Neural progenitor cell (in vitro differentiated cells): ENCODE measurements at regions not wholly inside any gene's neighbourhood (a gene's known extent, or its start where the extent isn't known, plus 50 kb on each side); places are given as distances from the start of the nearest gene placed in this dataset.
"Not testable (repeated sequence)": the region's sequence is repeated elsewhere in the genome, so short reads cannot be mapped to it uniquely, and the experiment has no call there.

ENCODE experiments used
- DNase-seq: peaks from one replicate; pipeline ENCODE4 v3.0.0-alpha.2; 2016; ENCODE audit warnings: low spot score
- H2AFZ ChIP-seq: fragments of 200-600 bp; sonication (generic); replicated peaks from 2 replicates; pipeline ENCODE4 v1.6.1; 2016; ENCODE audit warnings: antibody characterized with exemption
- H3F3A ChIP-seq: fragments of 200-600 bp; sonication (generic); 2 replicates; pipeline ENCODE4 v1.6.1; 2016; ENCODE audit warnings: antibody characterized with exemption, low read depth
- H3K27ac ChIP-seq: fragments of 200-600 bp; sonication (generic); 2 replicates; pipeline ENCODE4 v1.5.1; 2016; ENCODE audit warnings: mild to moderate bottlenecking
- H3K27me3 ChIP-seq: fragments of 200-600 bp; sonication (generic); 2 replicates; pipeline ENCODE4 v1.6.1; 2016; ENCODE audit warnings: mild to moderate bottlenecking, moderate library complexity
- H3K36me3 ChIP-seq: fragments of 200-600 bp; sonication (generic); 2 replicates; pipeline ENCODE4 v1.5.1; 2016
- H3K4me1 ChIP-seq: fragments of 200-600 bp; sonication (generic); 2 replicates; pipeline ENCODE4 v1.6.1; 2016; ENCODE audit warnings: mixed run types
- H3K4me2 ChIP-seq: fragments of 200-600 bp; sonication (generic); 2 replicates; pipeline ENCODE4 v1.6.1; 2016
- H3K4me3 ChIP-seq: fragments of 200-600 bp; sonication (generic); 2 replicates; pipeline ENCODE4 v1.5.1; 2016
- H3K79me2 ChIP-seq: fragments of 200-600 bp; sonication (generic); 2 replicates; pipeline ENCODE4 v1.6.1; 2016; ENCODE audit warnings: low read depth
- H3K9ac ChIP-seq: fragments of 200-600 bp; sonication (generic); 2 replicates; pipeline ENCODE4 v1.6.1; 2016
- H3K9me3 ChIP-seq: fragments of 200-600 bp; sonication (generic); 2 replicates; pipeline ENCODE4 v1.5.1; 2016; ENCODE audit warnings: low read depth
- H4K20me1 ChIP-seq: fragments of 200-600 bp; sonication (generic); 2 replicates; pipeline ENCODE4 v1.6.1; 2016; ENCODE audit warnings: low read depth
- H3K27ac Mint-ChIP-seq: 3 replicates; pipeline ENCODE4 v1.8.0; 2021; ENCODE audit warnings: mixed read lengths
- H3K27me3 Mint-ChIP-seq: 2 replicates; pipeline ENCODE4 v1.8.0; 2022; ENCODE audit warnings: low read depth, mild to moderate bottlenecking, inconsistent platforms, moderate library complexity, mixed read lengths; ENCODE audit not compliant: insufficient read depth
- H3K36me3 Mint-ChIP-seq: 3 replicates; pipeline ENCODE4 v1.8.0; 2021; ENCODE audit warnings: mixed read lengths
- H3K4me1 Mint-ChIP-seq: 3 replicates; pipeline ENCODE4 v1.8.0; 2021; ENCODE audit warnings: mixed read lengths
- H3K4me3 Mint-ChIP-seq: 3 replicates; pipeline ENCODE4 v1.8.0; 2021; ENCODE audit warnings: mild to moderate bottlenecking, moderate library complexity, mixed read lengths
- H3K9me3 Mint-ChIP-seq: 3 replicates; pipeline ENCODE4 v1.8.0; 2020; ENCODE audit warnings: mixed read lengths
- EZH2 ChIP-seq: fragments of 200-600 bp; sonication (generic); IDR thresholded peaks from 2 replicates; pipeline ENCODE4 v1.6.1; 2017; ENCODE audit warnings: antibody characterized with exemption, mild to moderate bottlenecking, moderate library complexity
- EZH2phosphoT487 ChIP-seq: fragments of 200-600 bp; sonication (generic); IDR thresholded peaks from 2 replicates; pipeline ENCODE4 v1.6.1; 2017; ENCODE audit warnings: antibody characterized with exemption
- TF ChIP-seq, protein P1 (sequence below): fragments of 200-600 bp; sonication (generic); IDR thresholded peaks from 2 replicates; pipeline ENCODE4 v1.5.1; 2017; ENCODE audit warnings: antibody characterized with exemption, mild to moderate bottlenecking

DNA sequence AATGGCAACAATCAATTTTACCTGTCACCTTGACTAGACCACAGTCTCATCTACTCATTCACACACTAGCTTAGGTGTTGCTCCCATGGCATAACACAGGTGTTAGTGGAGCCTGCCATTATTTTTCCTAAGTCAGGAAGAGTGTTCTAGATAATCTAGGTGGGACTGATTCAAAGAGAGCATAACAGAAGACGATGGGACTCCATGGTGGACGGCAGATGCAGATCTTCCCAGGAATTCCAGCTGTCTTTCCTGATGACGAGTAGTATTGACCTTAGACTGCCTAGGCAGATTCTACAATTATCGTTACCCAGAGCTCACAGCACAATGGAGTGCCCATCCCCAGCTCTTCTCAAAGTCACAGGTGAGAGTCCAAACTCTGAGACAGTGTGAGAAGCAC, 589.0 kb downstream of the TMEM121 start:
- Histone ChIP-seq H3K9me3 (peaks cover 5% of the 10 kb centered on the region), H3K4me2 (no peak overlapping the region), H3K27me3 (no peaks in the 10 kb centered on the region), H3K79me2 (no peaks in the 10 kb centered on the region), H3F3A (no peaks in the 10 kb centered on the region), H3K27ac (no peak overlapping the region), H4K20me1 (no peaks in the 10 kb centered on the region), H3K4me3 (no peak overlapping the region), H3K9ac (no peak overlapping the region), H2AFZ (no peak overlapping the region), H3K4me1 (no peaks in the 10 kb centered on the region), H3K36me3 (no peaks in the 10 kb centered on the region)
- Mint-ChIP-seq H3K4me1 (no peaks in the 10 kb centered on the region), H3K4me3 (no peak overlapping the region), H3K27ac (no peak overlapping the region), H3K36me3 (no peaks in the 10 kb centered on the region), H3K9me3 (peaks cover 19% of the 10 kb centered on the region), H3K27me3 (peaks cover 6% of the 10 kb centered on the region)
- TF ChIP-seq, protein P1, sequence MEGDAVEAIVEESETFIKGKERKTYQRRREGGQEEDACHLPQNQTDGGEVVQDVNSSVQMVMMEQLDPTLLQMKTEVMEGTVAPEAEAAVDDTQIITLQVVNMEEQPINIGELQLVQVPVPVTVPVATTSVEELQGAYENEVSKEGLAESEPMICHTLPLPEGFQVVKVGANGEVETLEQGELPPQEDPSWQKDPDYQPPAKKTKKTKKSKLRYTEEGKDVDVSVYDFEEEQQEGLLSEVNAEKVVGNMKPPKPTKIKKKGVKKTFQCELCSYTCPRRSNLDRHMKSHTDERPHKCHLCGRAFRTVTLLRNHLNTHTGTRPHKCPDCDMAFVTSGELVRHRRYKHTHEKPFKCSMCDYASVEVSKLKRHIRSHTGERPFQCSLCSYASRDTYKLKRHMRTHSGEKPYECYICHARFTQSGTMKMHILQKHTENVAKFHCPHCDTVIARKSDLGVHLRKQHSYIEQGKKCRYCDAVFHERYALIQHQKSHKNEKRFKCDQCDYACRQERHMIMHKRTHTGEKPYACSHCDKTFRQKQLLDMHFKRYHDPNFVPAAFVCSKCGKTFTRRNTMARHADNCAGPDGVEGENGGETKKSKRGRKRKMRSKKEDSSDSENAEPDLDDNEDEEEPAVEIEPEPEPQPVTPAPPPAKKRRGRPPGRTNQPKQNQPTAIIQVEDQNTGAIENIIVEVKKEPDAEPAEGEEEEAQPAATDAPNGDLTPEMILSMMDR, result no peak
- no peak for TF ChIP-seq EZH2phosphoT487
- TF ChIP-seq EZH2, result no peak
- no peak for DNase-seq

DNA sequence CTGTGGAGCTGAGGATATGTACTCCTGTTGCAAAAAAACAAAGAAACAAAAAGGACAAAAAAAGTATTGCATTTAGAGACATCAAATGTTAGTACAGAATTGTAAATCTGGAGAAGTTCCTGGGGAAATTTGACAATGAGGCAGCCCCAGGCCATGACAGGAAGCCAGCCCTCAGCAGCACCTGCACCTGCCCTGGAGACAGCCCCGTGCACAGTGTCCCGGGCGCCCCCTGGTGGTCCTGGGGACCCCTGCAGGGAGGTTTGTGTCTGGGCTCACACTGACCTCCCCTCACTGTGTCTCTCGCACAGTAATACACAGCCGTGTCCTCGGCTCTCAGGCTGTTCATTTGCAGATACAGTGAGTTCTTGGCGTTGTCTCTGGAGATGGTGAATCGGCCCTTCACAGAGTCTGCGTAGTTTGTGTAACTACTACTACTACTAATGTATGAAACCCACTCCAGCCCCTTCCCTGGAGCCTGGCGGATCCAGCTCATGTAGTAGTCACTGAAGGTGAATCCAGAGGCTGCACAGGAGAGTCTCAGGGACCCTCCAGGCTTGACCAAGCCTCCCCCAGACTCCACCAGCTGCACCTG, 590.1 kb downstream of the TMEM121 start:
- peaks cover 24% of the 10 kb centered on the region for H3K9me3 Mint-ChIP-seq
- H3K27ac Mint-ChIP-seq, H3K27ac ChIP-seq, H3K4me1 ChIP-seq, H4K20me1 ChIP-seq, H3K79me2 ChIP-seq, H3K9ac ChIP-seq, H3K9me3 ChIP-seq, DNase-seq, H3K27me3 ChIP-seq, H3K4me3 Mint-ChIP-seq, H3K4me3 ChIP-seq, H3K36me3 ChIP-seq, H3K4me2 ChIP-seq, H3K27me3 Mint-ChIP-seq, H2AFZ ChIP-seq, H3K4me1 Mint-ChIP-seq, H3F3A ChIP-seq, H3K36me3 Mint-ChIP-seq: not testable (repeated sequence)

DNA sequence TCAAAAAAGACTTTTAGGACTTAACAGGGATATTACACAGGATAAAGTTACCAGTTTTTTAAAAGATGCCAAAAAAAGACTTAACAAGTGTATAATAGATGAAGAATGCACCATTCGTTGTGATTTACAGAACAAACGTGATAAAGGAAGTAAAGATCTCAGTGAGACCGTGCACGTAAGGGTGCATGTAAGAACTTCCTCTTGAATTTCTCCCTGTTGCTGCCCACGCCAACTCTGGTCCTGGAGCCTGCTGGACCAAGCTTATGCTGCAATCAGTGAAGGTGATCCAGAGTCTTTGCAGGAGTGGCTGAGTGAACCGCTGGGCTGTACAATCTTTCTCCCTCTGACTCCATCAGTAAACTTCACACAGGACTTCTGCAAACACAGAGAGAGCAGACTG, 593.7 kb downstream of the TMEM121 start:
- no peak overlapping the region for H3K4me3 ChIP-seq
- no peaks in the 10 kb centered on the region for H3K36me3 Mint-ChIP-seq
- TF ChIP-seq EZH2phosphoT487 (no peak), EZH2 (no peak)
- TF ChIP-seq, protein P1, result no peak

DNA sequence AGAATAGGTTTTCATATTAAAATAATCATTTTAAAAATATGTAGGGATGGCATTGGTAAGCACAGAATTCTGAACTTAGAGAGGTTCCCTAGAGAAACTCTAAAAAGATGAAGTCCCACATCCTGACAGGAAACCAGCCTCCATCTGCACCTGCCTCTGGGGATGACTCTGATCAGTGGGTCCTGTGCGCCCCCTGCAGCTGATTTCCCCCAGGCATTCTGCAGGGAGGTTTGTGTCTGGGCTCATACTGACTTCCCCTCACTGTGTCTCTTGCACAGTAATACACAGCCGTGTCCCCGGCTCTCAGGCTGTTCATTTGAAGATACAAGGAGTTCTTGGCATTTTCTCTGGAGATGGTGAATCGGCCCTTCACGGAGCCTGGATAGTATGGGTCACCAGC, 602.9 kb downstream of the TMEM121 start:
- peaks cover 56% of the 10 kb centered on the region for H3K9me3 Mint-ChIP-seq
- H3K27me3 Mint-ChIP-seq, result peaks cover 2% of the 10 kb centered on the region
- DNase-seq, result no peak
- H4K20me1 ChIP-seq, result no peaks in the 10 kb centered on the region
- H3K4me1 ChIP-seq, result no peaks in the 10 kb centered on the region
- H3K79me2 ChIP-seq, result no peaks in the 10 kb centered on the region
- H3F3A ChIP-seq, result no peaks in the 10 kb centered on the region
- no peak overlapping the region for H3K27ac Mint-ChIP-seq
- H3K4me3 ChIP-seq, result no peak overlapping the region
- no peaks in the 10 kb centered on the region for H3K27me3 ChIP-seq
- H3K4me2 ChIP-seq, result no peak overlapping the region
- no peak overlapping the region for H3K4me3 Mint-ChIP-seq
- H3K4me1 Mint-ChIP-seq, result no peaks in the 10 kb centered on the region
- no peak overlapping the region for H3K9ac ChIP-seq
- H3K36me3 Mint-ChIP-seq, result no peaks in the 10 kb centered on the region
- no peak overlapping the region for H3K27ac ChIP-seq
- no peaks in the 10 kb centered on the region for H3K36me3 ChIP-seq
- no peak for TF ChIP-seq EZH2
- no peak for TF ChIP-seq EZH2phosphoT487
- TF ChIP-seq, protein P1, result no peak
- H3K9me3 ChIP-seq, result no peaks in the 10 kb centered on the region
- H2AFZ ChIP-seq, result no peak overlapping the region

More for the DNA sequence above, 593.7 kb downstream of the TMEM121 start:
- H3K4me2 ChIP-seq, result no peak overlapping the region
- no peaks in the 10 kb centered on the region for H3K79me2 ChIP-seq
- H3K4me3 Mint-ChIP-seq, result no peak overlapping the region
- no peak overlapping the region for H2AFZ ChIP-seq
- no peaks in the 10 kb centered on the region for H3K36me3 ChIP-seq
- H3K4me1 ChIP-seq, result no peaks in the 10 kb centered on the region
- no peak overlapping the region for H3K9ac ChIP-seq
- H3K27ac ChIP-seq, result no peak overlapping the region
- no peak for DNase-seq
- no peaks in the 10 kb centered on the region for H3K27me3 ChIP-seq
- no peaks in the 10 kb centered on the region for H3K4me1 Mint-ChIP-seq
- peaks cover 41% of the 10 kb centered on the region for H3K9me3 Mint-ChIP-seq
- peaks cover 6% of the 10 kb centered on the region for H3K27me3 Mint-ChIP-seq
- H4K20me1 ChIP-seq, result no peaks in the 10 kb centered on the region
- peaks cover 5% of the 10 kb centered on the region for H3K9me3 ChIP-seq
- H3K27ac Mint-ChIP-seq, result no peak overlapping the region
- no peaks in the 10 kb centered on the region for H3F3A ChIP-seq

DNA sequence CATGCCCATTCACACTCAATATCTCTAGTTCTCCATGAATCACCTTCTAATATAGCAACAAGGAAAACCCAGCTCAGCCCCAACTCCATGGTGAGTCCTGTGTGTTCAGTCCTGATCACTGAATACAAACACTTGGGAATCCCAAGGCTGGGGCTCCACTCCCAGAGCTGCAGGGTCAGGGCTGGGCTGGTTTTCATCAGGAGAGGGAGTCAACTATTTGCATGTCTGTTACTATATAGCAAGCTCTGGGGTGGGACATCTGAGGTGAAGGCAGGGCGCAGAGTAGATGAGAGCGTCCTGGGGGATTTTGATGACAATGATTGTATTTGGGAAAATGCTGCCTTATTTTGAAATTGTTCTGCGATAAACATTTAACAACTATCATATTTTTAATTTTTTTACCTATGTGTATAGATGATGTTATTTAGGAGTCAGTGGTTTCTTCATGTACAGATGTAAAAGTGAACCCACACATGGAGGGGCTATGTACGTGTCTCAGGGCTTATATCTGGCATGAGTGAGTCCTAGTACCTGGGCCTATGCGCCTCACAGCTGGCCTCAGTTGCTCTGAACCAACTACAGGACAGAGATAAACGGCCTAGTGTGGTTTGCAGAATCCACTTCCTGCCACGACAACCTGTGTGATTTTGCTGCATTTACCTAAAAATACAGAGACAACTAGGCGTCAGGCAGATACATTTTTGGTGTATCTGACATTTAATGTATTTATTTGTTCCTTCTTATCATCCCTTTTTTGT, 603.7 kb downstream of the TMEM121 start:
- H3K9me3 Mint-ChIP-seq, result peaks cover 58% of the 10 kb centered on the region
- not testable (repeated sequence) for H3K9ac ChIP-seq, H3K4me2 ChIP-seq, H3K27ac Mint-ChIP-seq, H3K4me1 Mint-ChIP-seq, H3K36me3 Mint-ChIP-seq, H3K4me1 ChIP-seq, H3K27me3 Mint-ChIP-seq, H3K36me3 ChIP-seq, H3K4me3 Mint-ChIP-seq, H3K27me3 ChIP-seq, H3K9me3 ChIP-seq, DNase-seq, H4K20me1 ChIP-seq, H3F3A ChIP-seq, H3K79me2 ChIP-seq, H3K4me3 ChIP-seq, H3K27ac ChIP-seq, H2AFZ ChIP-seq
